Stimulated activated CD8-positive, alpha-beta memory T cell treated with anti-CD3 and anti-CD28 coated beads, Interleukin-12 subunit alpha, Interleukin-12 subunit beta, amount 100 ng/mL, for 24 hours (primary cell): ENCODE measurements at regions not wholly inside any gene's neighbourhood (a gene's known extent, or its start where the extent isn't known, plus 50 kb on each side); places are given as distances from the start of the nearest gene placed in this dataset.

ENCODE experiments used
- DNase-seq: peaks from one replicate; pipeline ENCODE4 v3.0.0-alpha.2; 2020; ENCODE audit errors: extremely low read depth

GRCh38 chr16:6382924-6383459, 949.7 kb upstream of the RBFOX1 start:
- no peak for DNase-seq

- no peak for DNase-seq
Measured at GRCh38 chr16:6381896-6382295, 950.7 kb upstream of the RBFOX1 start.

DNA sequence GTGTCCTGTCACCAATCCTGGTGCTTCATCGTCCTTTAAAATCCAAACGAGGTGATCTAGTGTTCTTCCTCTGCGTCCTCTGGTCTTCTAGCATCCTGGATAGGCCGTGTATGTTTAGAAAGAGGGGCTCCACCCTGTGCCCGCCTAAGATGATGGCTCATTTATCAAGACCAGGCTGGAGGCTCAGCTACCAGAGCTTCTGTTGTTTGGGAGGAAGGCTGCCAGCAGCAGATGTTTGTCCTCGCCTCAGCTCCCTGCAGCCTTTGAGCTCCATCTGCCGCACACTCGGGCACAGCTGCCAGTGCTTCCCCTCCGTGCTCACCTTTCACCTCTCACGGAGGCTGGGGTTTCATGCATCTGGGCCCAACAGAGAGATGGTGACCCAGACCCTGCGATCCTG, 954.7 kb upstream of the RBFOX1 start:
- DNase-seq: no peak

DNA sequence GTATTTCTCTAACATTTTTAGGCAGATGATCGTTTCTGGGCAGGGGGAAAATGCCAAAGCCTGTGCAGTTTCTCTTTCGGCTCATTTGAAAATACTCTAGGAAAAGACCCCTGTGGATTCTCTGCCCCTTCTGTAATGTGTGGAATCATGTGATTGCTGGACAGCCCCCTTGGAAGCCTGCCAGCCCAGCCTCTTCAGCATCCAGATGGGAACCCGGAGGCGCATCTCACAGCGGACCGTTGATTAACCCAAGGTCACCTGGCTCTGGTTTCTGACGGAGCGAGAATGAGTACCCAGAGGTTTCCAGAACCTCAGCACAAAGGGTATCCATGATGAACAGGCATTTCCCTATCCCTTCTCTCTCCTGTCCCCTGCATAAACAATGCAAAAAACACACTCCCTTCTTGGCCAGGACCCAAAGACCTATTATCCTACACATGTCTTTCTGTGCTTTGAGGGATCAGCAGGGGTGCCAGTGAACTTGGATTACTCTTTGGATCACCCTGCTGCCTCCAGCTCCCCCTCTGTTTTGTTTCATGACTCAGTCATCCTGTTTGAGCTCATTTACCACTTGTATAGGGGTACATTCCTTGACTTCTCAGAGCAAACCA, 957.1 kb upstream of the RBFOX1 start:
- DNase-seq: no peak

- no peak for DNase-seq
Measured at GRCh38 chr16:6374821-6375220, 957.8 kb upstream of the RBFOX1 start.

GRCh38 chr16:6364846-6365245, 967.8 kb upstream of the RBFOX1 start:
- no peak for DNase-seq

DNA sequence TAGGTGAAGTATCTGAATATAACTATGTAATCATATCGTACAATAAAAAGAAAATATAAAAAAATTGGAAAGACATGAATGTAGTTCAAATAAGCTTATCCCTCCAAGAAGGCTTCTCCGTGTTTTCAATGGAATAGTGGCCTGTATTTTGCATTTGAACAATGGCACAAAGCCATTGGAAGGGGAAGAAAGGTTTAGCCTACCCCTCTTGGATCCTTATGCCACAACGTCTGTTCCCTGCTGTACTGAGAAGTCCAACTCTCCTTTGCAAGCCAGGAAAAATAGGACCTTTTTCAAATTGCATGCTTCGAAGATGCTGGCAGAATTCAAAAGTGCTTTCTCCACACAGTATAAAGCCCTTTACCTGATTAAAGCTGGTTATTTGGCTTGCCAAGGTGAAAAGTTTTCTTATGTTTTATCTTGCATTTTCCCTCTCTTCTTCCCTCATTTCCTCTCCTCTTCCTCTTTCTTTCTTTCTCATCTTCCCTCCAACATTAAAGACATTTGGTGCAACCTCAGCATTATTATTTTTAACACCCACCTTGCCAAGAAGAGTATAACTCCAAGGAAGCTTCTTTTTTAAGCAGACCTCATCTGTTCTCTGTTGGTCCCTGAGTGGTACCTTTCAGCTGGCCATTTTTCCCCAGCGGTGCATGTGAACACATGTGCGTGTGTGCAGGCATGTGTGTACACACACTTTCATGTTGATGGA, 968.6 kb upstream of the RBFOX1 start:
- DNase-seq: no peak

- no peak for DNase-seq
Measured at GRCh38 chr16:6363396-6363795, 969.2 kb upstream of the RBFOX1 start.

DNA sequence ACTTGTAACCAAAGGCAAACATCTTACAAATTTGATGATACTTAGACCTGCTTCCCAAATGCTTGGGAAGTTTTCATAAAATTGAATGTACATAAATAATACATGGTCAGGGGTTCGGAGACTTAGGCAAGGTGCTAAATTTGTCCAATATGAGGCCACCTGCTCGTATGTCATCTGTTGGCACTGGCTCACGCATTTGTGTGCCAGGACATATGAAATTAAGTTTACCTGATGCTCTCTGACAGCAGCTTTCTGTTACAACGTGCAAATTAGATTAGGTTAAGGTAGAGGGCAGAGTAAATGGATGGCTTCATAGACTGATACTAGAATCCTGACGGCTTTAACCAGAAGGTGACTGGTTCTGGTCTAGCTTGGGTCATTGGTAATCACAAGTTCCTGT, 970.3 kb upstream of the RBFOX1 start:
- no peak for DNase-seq

DNA sequence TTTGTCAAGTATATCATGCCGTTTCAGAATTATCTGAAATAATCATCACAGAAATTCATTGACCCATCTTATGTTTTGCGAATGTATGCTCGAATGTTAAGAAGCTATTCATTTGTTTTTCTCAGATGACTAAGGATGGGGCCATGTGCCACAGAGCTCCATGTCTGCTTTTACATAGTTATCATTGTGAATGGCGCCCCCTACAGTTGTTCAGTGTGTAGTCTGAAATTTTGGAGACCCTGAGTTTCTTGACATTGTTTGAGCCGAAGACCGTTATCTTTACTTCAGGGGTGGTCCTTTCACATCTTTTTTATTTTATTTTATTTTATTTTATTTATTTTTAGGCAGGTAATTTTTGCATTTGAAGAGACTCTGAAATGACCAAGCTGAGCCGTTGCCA, 972.0 kb upstream of the RBFOX1 start:
- no peak for DNase-seq

- no peak for DNase-seq
Measured at GRCh38 chr16:6356911-6357310, 975.7 kb upstream of the RBFOX1 start.

DNA sequence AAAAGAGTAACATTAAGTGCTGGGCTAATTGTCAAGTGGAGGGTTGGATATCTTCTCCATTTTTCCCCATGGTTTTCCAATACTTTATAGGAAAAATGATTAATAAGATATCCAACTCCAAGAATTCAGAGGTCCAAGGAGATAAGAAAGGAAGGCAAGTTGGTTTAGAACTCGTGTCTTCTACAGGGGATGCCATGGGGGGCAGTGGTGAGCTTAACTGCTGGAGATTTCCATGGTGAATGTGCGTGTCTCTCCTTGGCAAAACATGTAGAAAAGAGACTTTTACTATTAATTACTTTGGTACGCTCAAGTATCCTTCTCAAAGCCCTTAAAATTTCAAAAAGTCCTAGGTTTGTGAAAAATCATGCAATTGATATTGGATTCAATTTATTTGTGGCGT, 982.9 kb upstream of the RBFOX1 start:
- no peak for DNase-seq

DNA sequence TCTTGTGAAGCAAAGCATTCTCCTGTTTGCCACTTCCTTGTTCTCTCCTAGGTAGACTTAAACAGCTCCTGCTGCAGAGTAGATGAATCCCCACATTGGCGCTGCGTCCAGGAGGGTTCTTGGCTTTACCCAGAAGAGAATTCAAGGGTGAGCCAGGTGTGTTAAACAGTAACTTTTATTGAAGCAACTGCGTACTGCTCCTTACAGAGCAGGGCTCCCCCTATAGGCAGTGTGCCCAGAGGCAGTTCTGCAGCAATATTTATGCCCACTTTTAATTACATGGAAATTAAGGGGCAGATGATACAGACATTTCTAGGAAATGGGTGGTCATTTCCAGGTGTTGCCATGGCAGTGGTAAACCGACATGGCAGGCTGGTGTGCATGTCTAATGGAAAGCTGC, 987.6 kb upstream of the RBFOX1 start:
- no peak for DNase-seq

DNA sequence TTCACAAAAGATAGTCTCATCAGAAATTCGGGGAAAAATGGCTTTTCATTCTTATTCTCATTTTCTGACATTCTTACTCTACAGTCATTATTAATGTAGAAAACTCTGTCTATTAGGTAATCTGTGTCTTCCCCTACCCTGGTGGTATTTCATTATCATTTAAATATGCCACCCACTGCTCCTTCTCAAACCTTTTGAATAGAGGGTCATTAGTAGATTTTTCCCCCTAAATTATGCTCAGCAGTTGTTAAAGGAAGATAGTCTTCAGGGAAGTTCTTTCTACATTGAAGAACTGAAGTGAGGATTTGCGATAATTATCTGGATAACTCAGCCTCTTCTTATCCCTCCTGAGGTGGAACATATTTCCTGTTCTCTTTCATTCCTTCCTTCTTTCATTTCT, 989.5 kb upstream of the RBFOX1 start:
- no peak for DNase-seq

GRCh38 chr16:6341981-6342380, 990.7 kb upstream of the RBFOX1 start:
- DNase-seq: no peak

- no peak for DNase-seq
Measured at GRCh38 chr16:6335072-6335471, 997.6 kb upstream of the RBFOX1 start.

- DNase-seq: no peak
Measured at GRCh38 chr16:6331770-6332169, 1000.9 kb upstream of the RBFOX1 start.

GRCh38 chr16:6317934-6318333, 1014.7 kb upstream of the RBFOX1 start:
- no peak for DNase-seq

DNA sequence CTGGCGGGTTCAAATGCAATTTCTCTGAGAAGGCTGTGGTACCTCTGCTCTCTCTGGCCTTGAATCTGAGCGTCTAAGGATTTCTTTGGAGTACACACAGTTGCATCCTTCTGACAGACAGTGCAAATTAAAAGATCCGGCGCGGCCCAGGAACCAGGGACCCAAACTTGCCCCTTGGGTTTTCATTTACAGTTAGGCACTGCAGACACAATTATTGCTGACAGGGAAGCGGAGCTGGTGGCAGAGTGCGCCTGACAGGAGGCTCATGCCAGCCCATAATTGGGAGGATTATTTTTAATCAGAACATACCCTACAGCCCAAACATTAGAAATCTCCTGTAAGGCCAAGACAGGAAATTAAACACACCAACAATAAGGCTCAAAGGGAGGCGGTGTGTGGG, 1023.4 kb upstream of the RBFOX1 start:
- DNase-seq: no peak

DNA sequence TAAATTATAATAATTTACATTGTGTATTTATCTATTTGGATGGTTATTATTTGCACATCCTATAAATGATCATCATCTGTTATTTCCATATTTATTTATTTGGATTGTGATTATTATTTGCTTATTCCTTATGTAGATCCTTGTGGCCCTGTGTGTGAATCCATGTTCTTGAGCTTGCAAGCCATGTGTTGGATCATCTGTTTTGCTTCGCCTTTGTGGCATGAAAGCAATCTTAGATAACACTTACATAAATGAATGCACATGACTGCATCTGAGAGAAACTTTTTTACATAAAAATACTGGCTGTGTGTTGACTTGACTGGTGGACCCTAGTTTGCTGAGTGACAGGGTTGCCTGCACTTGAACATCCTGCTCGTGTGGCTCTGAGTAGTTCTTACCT, 1024.5 kb upstream of the RBFOX1 start:
- DNase-seq: no peak

DNA sequence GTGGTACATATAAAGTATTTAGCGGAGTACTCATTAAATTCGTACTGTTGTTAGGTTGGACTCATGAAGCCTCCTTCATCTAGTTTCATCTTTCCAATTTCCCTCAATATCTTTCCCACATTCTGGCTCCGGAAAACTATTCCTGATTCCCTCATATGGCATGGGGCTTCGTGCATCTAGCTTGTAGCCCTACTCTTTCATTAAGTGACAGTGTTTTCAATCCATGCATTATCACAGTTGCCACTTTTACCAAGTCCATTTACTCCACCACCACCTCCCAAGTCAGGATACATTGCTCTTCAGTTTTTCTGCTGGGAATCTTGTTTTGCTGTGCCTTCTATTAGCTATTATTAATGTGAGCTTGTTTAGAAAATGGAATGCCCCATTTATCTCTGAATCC, 1032.1 kb upstream of the RBFOX1 start:
- DNase-seq: no peak

DNA sequence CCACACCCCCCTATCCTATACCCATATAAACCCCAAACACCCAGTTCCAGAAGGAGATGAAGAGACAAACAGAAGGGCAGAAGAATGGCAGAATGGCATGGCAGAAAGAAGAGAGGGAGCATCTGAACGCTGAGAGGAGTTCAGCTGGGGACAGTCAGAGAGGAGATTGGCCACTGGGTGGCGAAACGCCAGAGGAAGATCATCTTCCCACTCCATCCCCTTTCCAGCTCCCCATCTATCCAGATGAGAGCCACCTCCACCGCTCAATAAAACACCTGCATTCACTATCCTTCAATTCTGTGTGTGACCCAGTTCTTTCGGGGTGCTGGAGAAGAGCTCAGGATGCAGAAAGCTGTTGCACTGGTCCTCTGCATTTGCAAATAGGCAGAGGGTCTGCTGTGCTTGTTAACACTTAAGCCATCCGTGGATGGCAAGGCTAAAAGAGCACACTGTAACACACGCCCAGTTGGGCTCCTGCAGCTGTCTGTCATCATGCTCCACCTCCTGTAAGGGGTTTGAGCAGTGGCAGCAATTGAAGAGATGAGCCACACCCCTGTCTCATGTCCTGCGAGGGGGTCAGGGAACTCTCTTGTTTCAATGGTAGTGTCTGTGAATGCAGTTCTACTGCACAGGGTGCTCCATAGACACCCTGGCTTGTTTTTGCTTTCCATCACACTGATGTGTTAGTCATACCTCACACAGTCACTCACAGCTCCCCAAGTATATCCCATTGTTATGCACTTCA, 1034.8 kb upstream of the RBFOX1 start:
- no peak for DNase-seq

- no peak for DNase-seq
Measured at GRCh38 chr16:6286176-6286575, 1046.5 kb upstream of the RBFOX1 start.
